Endothelial cell (in vitro differentiated cells): ENCODE measurements at regions not wholly inside any gene's neighbourhood (a gene's known extent, or its start where the extent isn't known, plus 50 kb on each side); places are given as distances from the start of the nearest gene placed in this dataset.

Experiments used
- DNase-seq: peaks from one replicate; pipeline ENCODE4 v3.0.0; 2021; ENCODE audit warnings: low spot score
- H3K27ac Mint-ChIP-seq: one replicate; pipeline ENCODE4 v1.8.0; 2021; ENCODE audit warnings: mixed read lengths, inconsistent platforms; ENCODE audit not compliant: unreplicated experiment
- H3K27me3 Mint-ChIP-seq: one replicate; pipeline ENCODE4 v1.8.0; 2021; ENCODE audit warnings: mild to moderate bottlenecking, moderate library complexity, mixed read lengths, inconsistent platforms; ENCODE audit not compliant: unreplicated experiment
- H3K36me3 Mint-ChIP-seq: one replicate; pipeline ENCODE4 v1.8.0; 2021; ENCODE audit warnings: mild to moderate bottlenecking, low read depth, mixed read lengths, inconsistent platforms; ENCODE audit not compliant: unreplicated experiment
- H3K4me1 Mint-ChIP-seq: one replicate; pipeline ENCODE4 v1.8.0; 2021; ENCODE audit warnings: mild to moderate bottlenecking, mixed read lengths, inconsistent platforms; ENCODE audit not compliant: unreplicated experiment
- H3K4me3 Mint-ChIP-seq: one replicate; pipeline ENCODE4 v1.8.0; 2021; ENCODE audit warnings: mild to moderate bottlenecking, mixed read lengths, inconsistent platforms; ENCODE audit not compliant: unreplicated experiment
- H3K9me3 Mint-ChIP-seq: one replicate; pipeline ENCODE4 v1.8.0; 2021; ENCODE audit warnings: mixed read lengths, inconsistent platforms; ENCODE audit not compliant: unreplicated experiment
- CTCF ChIP-seq: fragments of 200-600 bp; sonication (generic); IDR thresholded peaks from one replicate; pipeline ENCODE4 v1.5.0; 2021; ENCODE audit warnings: antibody characterized with exemption; ENCODE audit not compliant: unreplicated experiment

- no peaks in the 10 kb centered on the region for H3K4me1 Mint-ChIP-seq
- H3K36me3 Mint-ChIP-seq = no peaks in the 10 kb centered on the region
- no peaks in the 10 kb centered on the region for H3K9me3 Mint-ChIP-seq
- no peak for DNase-seq
- no peak for TF ChIP-seq CTCF
- no peak overlapping the region for H3K27ac Mint-ChIP-seq
- H3K27me3 Mint-ChIP-seq = no peaks in the 10 kb centered on the region
- no peak overlapping the region for H3K4me3 Mint-ChIP-seq
Observed at GRCh38 chr14:96637521-96637920, 135.3 kb downstream of the PAPOLA start.

GRCh38 chr14:96638041-96638855 lies 136.1 kb downstream of the PAPOLA start:
- no peaks in the 10 kb centered on the region for H3K27me3 Mint-ChIP-seq
- H3K36me3 Mint-ChIP-seq = no peaks in the 10 kb centered on the region
- H3K4me3 Mint-ChIP-seq = no peak overlapping the region
- no peaks in the 10 kb centered on the region for H3K4me1 Mint-ChIP-seq
- DNase-seq = no peak
- no peak overlapping the region for H3K27ac Mint-ChIP-seq
- no peaks in the 10 kb centered on the region for H3K9me3 Mint-ChIP-seq
- no peak for TF ChIP-seq CTCF

GRCh38 chr14:96639550-96639949 lies 137.4 kb downstream of the PAPOLA start:
- Mint-ChIP-seq H3K4me1 (no peaks in the 10 kb centered on the region), H3K9me3 (no peaks in the 10 kb centered on the region), H3K27me3 (no peaks in the 10 kb centered on the region), H3K36me3 (no peaks in the 10 kb centered on the region), H3K27ac (no peak overlapping the region), H3K4me3 (no peak overlapping the region)
- DNase-seq = no peak
- no peak for TF ChIP-seq CTCF

- no peak overlapping the region for H3K4me3 Mint-ChIP-seq
- H3K27ac Mint-ChIP-seq = no peak overlapping the region
- H3K27me3 Mint-ChIP-seq = no peaks in the 10 kb centered on the region
- H3K36me3 Mint-ChIP-seq = no peaks in the 10 kb centered on the region
- no peak for TF ChIP-seq CTCF
- no peaks in the 10 kb centered on the region for H3K9me3 Mint-ChIP-seq
- no peaks in the 10 kb centered on the region for H3K4me1 Mint-ChIP-seq
- no peak for DNase-seq
Observed at GRCh38 chr14:96648506-96649326, 146.5 kb downstream of the PAPOLA start.

GRCh38 chr14:96649327-96649601 lies 147.1 kb downstream of the PAPOLA start:
- no peak overlapping the region for H3K27ac Mint-ChIP-seq
- no peak overlapping the region for H3K4me3 Mint-ChIP-seq
- H3K4me1 Mint-ChIP-seq = no peaks in the 10 kb centered on the region
- H3K36me3 Mint-ChIP-seq = no peaks in the 10 kb centered on the region
- DNase-seq = no peak
- H3K27me3 Mint-ChIP-seq = no peaks in the 10 kb centered on the region
- no peak for TF ChIP-seq CTCF
- H3K9me3 Mint-ChIP-seq = no peaks in the 10 kb centered on the region
